ENCODE measurements at regions not wholly inside any gene's neighbourhood (a gene's known extent, or its start where the extent isn't known, plus 50 kb on each side); places are given as distances from the start of the nearest gene placed in this dataset.

GRCh38 chr6:128599036-128599435 is 78.6 kb upstream of the PTPRK start:
- 64 to 68% methylated on average over 2 of the region's 2 CpGs for WGBS, 2 experiments (ENCODE audit: low coverage in 1 of 2, low lambda C conversion rate in 2 of 2, missing lambda C conversion rate in 2 of 2)
- H3K4me3 ChIP-seq, result no peak overlapping the region
- no peak overlapping the region for H3K27ac ChIP-seq
- no peaks in the 10 kb centered on the region for H3K27me3 ChIP-seq (replicated peaks; ENCODE audit: insufficient read depth)
- in situ Hi-C loops (cut with MboI), result no loop called here
- H3K4me2 ChIP-seq (ENCODE audit: unreplicated experiment), result no peak overlapping the region
- no peak for TF ChIP-seq EZH2 (IDR thresholded peaks at IDR 0.05; ENCODE audit: insufficient read depth, poor library complexity, severe bottlenecking)
- no peak for TF ChIP-seq EZH2phosphoT487 (IDR thresholded peaks at IDR 0.05; ENCODE audit: insufficient read depth, low read depth)
- H3K9me2 ChIP-seq (ENCODE audit: insufficient read depth), result no peaks in the 10 kb centered on the region; the same call in 1 of the 2 replicates
- H3K9ac ChIP-seq, result no peak overlapping the region
- no peaks in the 10 kb centered on the region for H3K36me3 ChIP-seq (ENCODE audit: low read depth)
- no peak overlapping the region for H2AFZ ChIP-seq
- H3K9me3 ChIP-seq (ENCODE audit: low read depth), result no peaks in the 10 kb centered on the region
- peaks cover 14% of the 10 kb centered on the region for H3F3A ChIP-seq (ENCODE audit: insufficient read depth)
- no peaks in the 10 kb centered on the region for H3K79me2 ChIP-seq (ENCODE audit: insufficient read depth)
- H4K20me1 ChIP-seq (ENCODE audit: insufficient read depth), result no peaks in the 10 kb centered on the region
- peak; percentile 26 for DNase-seq
- H3K4me1 ChIP-seq (ENCODE audit: insufficient read depth), result peaks cover 39% of the 10 kb centered on the region

- Histone ChIP-seq H3K79me2 (ENCODE audit: insufficient read depth) (no peaks in the 10 kb centered on the region), H3K27ac (no peak overlapping the region), H3F3A (ENCODE audit: insufficient read depth) (peaks cover 14% of the 10 kb centered on the region), H2AFZ (no peak overlapping the region), H4K20me1 (ENCODE audit: insufficient read depth) (no peaks in the 10 kb centered on the region), H3K9ac (no peak overlapping the region), H3K4me1 (ENCODE audit: insufficient read depth) (peaks cover 39% of the 10 kb centered on the region), H3K36me3 (ENCODE audit: low read depth) (no peaks in the 10 kb centered on the region), H3K4me3 (no peak overlapping the region), H3K9me3 (ENCODE audit: low read depth) (no peaks in the 10 kb centered on the region), H3K4me2 (ENCODE audit: unreplicated experiment) (no peak overlapping the region), H3K27me3 (replicated peaks; ENCODE audit: insufficient read depth) (no peaks in the 10 kb centered on the region), H3K9me2 (ENCODE audit: insufficient read depth) (no peaks in the 10 kb centered on the region; the same call in 1 of the 2 replicates)
- in situ Hi-C loops (cut with MboI), result no loop called here
- no peak for TF ChIP-seq EZH2 (IDR thresholded peaks at IDR 0.05; ENCODE audit: insufficient read depth, poor library complexity, severe bottlenecking)
- TF ChIP-seq EZH2phosphoT487 (IDR thresholded peaks at IDR 0.05; ENCODE audit: insufficient read depth, low read depth), result no peak
- 91 to 97% methylated on average over 2 of the region's 2 CpGs for WGBS, 2 experiments (ENCODE audit: low coverage in 1 of 2, low lambda C conversion rate in 2 of 2, missing lambda C conversion rate in 2 of 2)
- DNase-seq, result no peak
These were observed 78.2 kb upstream of the PTPRK start for GRCh38 chr6:128598571-128598970.

GRCh38 chr6:128597956-128598355 is 77.6 kb upstream of the PTPRK start:
- H3K79me2 ChIP-seq (ENCODE audit: insufficient read depth), result no peaks in the 10 kb centered on the region
- no peak overlapping the region for H3K9ac ChIP-seq
- no peaks in the 10 kb centered on the region for H3K9me3 ChIP-seq (ENCODE audit: low read depth)
- H3F3A ChIP-seq (ENCODE audit: insufficient read depth), result peaks cover 14% of the 10 kb centered on the region
- H3K4me2 ChIP-seq (ENCODE audit: unreplicated experiment), result no peak overlapping the region
- H3K4me3 ChIP-seq, result no peak overlapping the region
- H3K4me1 ChIP-seq (ENCODE audit: insufficient read depth), result peaks cover 39% of the 10 kb centered on the region
- H3K36me3 ChIP-seq (ENCODE audit: low read depth), result no peaks in the 10 kb centered on the region
- H3K9me2 ChIP-seq (ENCODE audit: insufficient read depth), result no peaks in the 10 kb centered on the region; the same call in 1 of the 2 replicates
- TF ChIP-seq EZH2phosphoT487 (IDR thresholded peaks at IDR 0.05; ENCODE audit: insufficient read depth, low read depth) (no peak), EZH2 (IDR thresholded peaks at IDR 0.05; ENCODE audit: insufficient read depth, poor library complexity, severe bottlenecking) (no peak)
- peak; percentile 13 for DNase-seq
- H4K20me1 ChIP-seq (ENCODE audit: insufficient read depth), result no peaks in the 10 kb centered on the region
- H3K27ac ChIP-seq, result no peak overlapping the region
- H2AFZ ChIP-seq, result no peak overlapping the region
- in situ Hi-C loops (cut with MboI), result no loop called here
- no peaks in the 10 kb centered on the region for H3K27me3 ChIP-seq (replicated peaks; ENCODE audit: insufficient read depth)

GRCh38 chr6:128597004-128597403 is 76.6 kb upstream of the PTPRK start:
- no peaks in the 10 kb centered on the region for H3K9me3 ChIP-seq (ENCODE audit: low read depth)
- H2AFZ ChIP-seq, result no peak overlapping the region
- TF ChIP-seq EZH2 (IDR thresholded peaks at IDR 0.05; ENCODE audit: insufficient read depth, poor library complexity, severe bottlenecking), result no peak
- no peak for TF ChIP-seq EZH2phosphoT487 (IDR thresholded peaks at IDR 0.05; ENCODE audit: insufficient read depth, low read depth)
- H4K20me1 ChIP-seq (ENCODE audit: insufficient read depth), result no peaks in the 10 kb centered on the region
- no peak overlapping the region for H3K4me3 ChIP-seq
- no peak overlapping the region for H3K4me2 ChIP-seq (ENCODE audit: unreplicated experiment)
- in situ Hi-C loops (cut with MboI), result no loop called here
- DNase-seq, result peak; percentile 43
- peaks cover 39% of the 10 kb centered on the region for H3K4me1 ChIP-seq (ENCODE audit: insufficient read depth)
- no peak overlapping the region for H3K27ac ChIP-seq
- H3K27me3 ChIP-seq (replicated peaks; ENCODE audit: insufficient read depth), result no peaks in the 10 kb centered on the region
- H3K9ac ChIP-seq, result no peak overlapping the region
- peaks cover 14% of the 10 kb centered on the region for H3F3A ChIP-seq (ENCODE audit: insufficient read depth)
- H3K79me2 ChIP-seq (ENCODE audit: insufficient read depth), result no peaks in the 10 kb centered on the region
- H3K36me3 ChIP-seq (ENCODE audit: low read depth), result no peaks in the 10 kb centered on the region
- H3K9me2 ChIP-seq (ENCODE audit: insufficient read depth), result no peaks in the 10 kb centered on the region; the same call in 1 of the 2 replicates

GRCh38 chr6:128595544-128595943 is 75.1 kb upstream of the PTPRK start:
- Histone ChIP-seq H3K36me3 (ENCODE audit: low read depth) (no peaks in the 10 kb centered on the region), H3K79me2 (ENCODE audit: insufficient read depth) (no peaks in the 10 kb centered on the region), H3K9ac (no peak overlapping the region), H2AFZ (no peak overlapping the region), H3K27me3 (replicated peaks; ENCODE audit: insufficient read depth) (no peaks in the 10 kb centered on the region), H4K20me1 (ENCODE audit: insufficient read depth) (no peaks in the 10 kb centered on the region), H3K4me2 (ENCODE audit: unreplicated experiment) (no peak overlapping the region), H3K4me3 (no peak overlapping the region), H3K27ac (no peak overlapping the region), H3K9me2 (ENCODE audit: insufficient read depth) (no peaks in the 10 kb centered on the region; the same call in 1 of the 2 replicates), H3F3A (ENCODE audit: insufficient read depth) (peaks cover 14% of the 10 kb centered on the region; the same call in 1 of the 2 replicates), H3K9me3 (ENCODE audit: low read depth) (no peaks in the 10 kb centered on the region), H3K4me1 (ENCODE audit: insufficient read depth) (peaks cover 32% of the 10 kb centered on the region)
- in situ Hi-C loops (cut with MboI), result no loop called here
- 94 to 100% methylated on average over 1 of the region's 1 CpG for WGBS, 2 experiments (ENCODE audit: low coverage in 1 of 2, low lambda C conversion rate in 2 of 2, missing lambda C conversion rate in 2 of 2)
- no peak for TF ChIP-seq EZH2 (IDR thresholded peaks at IDR 0.05; ENCODE audit: insufficient read depth, poor library complexity, severe bottlenecking)
- no peak for TF ChIP-seq EZH2phosphoT487 (IDR thresholded peaks at IDR 0.05; ENCODE audit: insufficient read depth, low read depth)
- no peak for DNase-seq

Measured in GM23248 (cell line).